ENCODE measurements at regions not wholly inside any gene's neighbourhood (a gene's known extent, or its start where the extent isn't known, plus 50 kb on each side); places are given as distances from the start of the nearest gene placed in this dataset.
"Not testable (repeated sequence)": the region's sequence is repeated elsewhere in the genome, so short reads cannot be mapped to it uniquely, and the experiment has no call there.

- no peak for DNase-seq (ENCODE audit: low read depth)
These were observed 258.9 kb downstream of the KCNRG start for GRCh38 chr13:50274181-50274580.

GRCh38 chr13:50275392-50276063 lies 260.3 kb downstream of the KCNRG start:
- DNase-seq (ENCODE audit: low read depth) = no peak

DNA sequence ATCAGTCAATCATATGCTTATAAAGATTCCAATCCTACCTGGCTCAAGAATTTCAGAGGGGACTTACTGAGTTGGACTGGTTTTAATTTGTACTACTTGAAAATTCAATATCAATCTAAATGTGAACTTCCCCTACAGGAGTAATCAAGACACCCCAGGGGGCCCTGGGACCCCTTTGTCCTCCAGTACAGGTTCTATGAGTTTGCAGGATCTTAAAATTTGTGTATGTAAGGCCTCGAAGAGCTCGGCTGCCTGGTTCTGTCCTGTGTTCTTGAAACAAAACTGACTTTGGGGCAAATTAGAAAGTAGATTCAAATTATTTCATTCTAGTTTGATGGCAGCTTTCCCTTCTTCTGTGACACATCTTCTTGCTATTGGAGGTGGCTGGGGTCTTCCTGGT lies 261.3 kb downstream of the KCNRG start:
- no peak for DNase-seq (ENCODE audit: low read depth)

GRCh38 chr13:50277127-50277526 lies 261.9 kb downstream of the KCNRG start:
- peak; percentile 4 for DNase-seq (ENCODE audit: low read depth)

- DNase-seq (ENCODE audit: low read depth) = no peak
These were observed 262.7 kb downstream of the KCNRG start for GRCh38 chr13:50277906-50278305.

DNA sequence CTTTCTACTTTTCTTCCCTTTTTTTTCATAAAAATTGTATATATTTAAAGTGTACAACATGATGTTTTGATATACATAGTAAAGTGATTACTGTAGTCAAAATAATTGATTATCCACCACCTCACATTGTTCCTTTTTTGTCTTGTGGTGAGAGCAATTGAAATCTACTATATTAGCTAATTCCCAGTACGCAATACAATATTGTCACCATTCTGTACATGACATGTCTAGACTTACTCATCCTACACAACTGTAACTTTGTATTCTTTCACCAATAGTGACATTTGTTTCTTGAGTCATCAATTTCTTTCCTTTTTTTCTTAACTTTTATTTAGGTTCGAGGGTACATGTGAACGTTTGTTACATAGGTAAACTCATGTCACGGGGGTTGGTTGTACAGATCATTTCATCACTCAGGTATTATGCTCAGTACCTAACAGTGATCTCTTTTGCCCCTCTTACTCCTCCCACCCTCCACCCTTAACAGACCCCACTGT lies 265.2 kb downstream of the KCNRG start:
- no peak for DNase-seq (ENCODE audit: low read depth)

DNA sequence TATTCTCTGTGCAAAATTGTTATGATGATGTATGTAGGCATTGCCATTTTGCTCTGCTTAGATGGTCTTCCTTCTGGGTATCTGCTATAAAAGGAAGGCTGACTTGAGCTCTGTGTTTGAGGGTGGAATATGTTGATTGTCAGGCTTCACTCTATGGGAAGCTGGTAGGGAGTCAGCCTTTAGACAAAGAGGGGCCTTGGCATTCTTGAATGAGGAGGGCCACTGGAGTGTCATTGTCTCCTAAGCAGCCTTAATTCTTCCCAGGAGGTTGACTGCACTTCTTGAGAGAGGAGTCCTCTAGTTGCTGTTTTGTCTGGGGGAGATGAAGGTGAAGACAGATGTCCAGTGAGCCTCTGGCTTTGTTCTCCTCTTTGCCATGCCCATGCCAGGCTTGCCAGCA lies 266.8 kb downstream of the KCNRG start:
- DNase-seq (ENCODE audit: low read depth) = no peak

GRCh38 chr13:50283017-50283416 lies 267.8 kb downstream of the KCNRG start:
- no peak for DNase-seq (ENCODE audit: low read depth)

- no peak for DNase-seq (ENCODE audit: low read depth)
These were observed 269.3 kb downstream of the KCNRG start for GRCh38 chr13:50284540-50284939.

DNA sequence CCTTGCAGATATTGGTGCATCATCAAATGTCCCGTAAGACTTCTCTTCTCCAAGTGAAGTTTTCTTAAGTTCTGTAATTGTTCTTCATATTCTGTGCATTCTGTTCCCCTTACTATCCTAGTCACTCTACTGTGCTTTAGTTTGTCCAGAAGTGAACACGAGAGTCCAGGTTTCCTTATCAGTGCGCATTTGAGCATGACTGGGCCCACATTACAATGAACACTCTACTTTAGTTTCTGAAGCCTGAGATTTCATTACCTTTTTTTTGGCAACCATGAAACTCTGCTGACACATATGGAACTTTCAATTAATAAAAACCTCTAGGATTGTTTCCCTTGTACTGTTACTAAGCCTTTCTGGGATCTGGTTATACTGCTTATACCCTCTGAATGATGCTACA lies 270.0 kb downstream of the KCNRG start:
- DNase-seq (ENCODE audit: low read depth) = no peak

- DNase-seq (ENCODE audit: low read depth) = no peak
These were observed 271.1 kb downstream of the KCNRG start for GRCh38 chr13:50286324-50286723.

DNA sequence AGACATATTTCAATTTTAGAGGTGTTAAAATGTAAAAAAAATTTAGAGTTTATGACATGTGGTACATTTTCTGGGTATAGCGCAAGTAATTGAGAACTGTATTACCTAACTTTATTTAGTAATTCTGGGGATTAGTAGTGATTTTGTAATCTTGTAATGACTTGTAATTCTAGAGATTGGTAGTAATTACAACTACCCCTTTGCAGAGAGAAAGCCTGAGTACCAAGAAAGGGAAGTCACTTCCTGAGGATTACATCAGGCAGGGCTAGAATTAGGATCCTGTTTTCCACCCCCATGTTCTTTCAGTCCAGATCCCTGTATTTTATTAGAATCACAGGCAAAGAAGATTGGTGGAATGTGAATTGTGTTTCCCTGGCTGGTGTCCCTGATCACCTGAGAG lies 274.9 kb downstream of the KCNRG start:
- no peak for DNase-seq (ENCODE audit: low read depth)

- peak; percentile 28 for DNase-seq (ENCODE audit: low read depth)
These were observed 276.4 kb downstream of the KCNRG start for GRCh38 chr13:50291611-50292010.

GRCh38 chr13:50292081-50292480 lies 276.8 kb downstream of the KCNRG start:
- DNase-seq (ENCODE audit: low read depth) = no peak

- DNase-seq (ENCODE audit: low read depth) = not testable (repeated sequence)
These were observed 279.2 kb downstream of the KCNRG start for GRCh38 chr13:50294425-50294824.

- DNase-seq (ENCODE audit: low read depth) = no peak
These were observed 284.5 kb downstream of the KCNRG start for GRCh38 chr13:50299546-50300249.

DNA sequence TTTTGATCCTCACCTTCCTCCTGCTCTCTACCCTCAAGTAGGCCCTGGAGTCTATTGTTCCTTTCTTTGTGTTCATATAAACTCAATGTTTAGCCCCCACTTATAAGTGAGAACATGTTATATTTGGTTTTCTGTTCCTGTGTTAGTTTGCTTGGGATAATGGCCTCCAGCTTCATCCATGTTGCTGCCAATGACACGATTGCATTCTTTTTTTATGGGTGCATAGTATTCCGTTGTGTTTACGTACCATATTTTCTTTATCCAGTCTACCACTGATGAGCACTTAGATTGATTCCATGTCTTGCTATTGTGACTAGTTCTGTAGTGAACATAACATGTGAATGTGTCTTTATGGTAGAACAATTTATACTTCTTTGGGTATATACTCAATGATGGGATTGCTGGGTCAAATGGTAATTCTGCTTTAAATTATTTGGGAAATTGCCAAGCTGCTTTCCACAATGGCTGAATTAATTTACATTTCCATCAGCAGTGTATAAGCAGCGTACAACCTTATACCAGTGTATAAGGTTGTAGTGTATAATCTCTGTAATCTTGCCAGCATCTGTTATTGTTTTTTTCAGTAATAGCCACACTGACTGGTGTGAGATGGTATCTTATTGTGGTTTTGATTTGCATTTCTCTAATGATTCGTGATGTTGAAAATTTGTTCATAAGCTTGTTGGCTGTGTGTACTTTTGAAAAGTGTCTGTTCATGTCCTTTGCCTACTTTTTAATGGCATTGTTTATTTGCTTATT lies 288.9 kb downstream of the KCNRG start:
- DNase-seq (ENCODE audit: low read depth) = no peak

DNA sequence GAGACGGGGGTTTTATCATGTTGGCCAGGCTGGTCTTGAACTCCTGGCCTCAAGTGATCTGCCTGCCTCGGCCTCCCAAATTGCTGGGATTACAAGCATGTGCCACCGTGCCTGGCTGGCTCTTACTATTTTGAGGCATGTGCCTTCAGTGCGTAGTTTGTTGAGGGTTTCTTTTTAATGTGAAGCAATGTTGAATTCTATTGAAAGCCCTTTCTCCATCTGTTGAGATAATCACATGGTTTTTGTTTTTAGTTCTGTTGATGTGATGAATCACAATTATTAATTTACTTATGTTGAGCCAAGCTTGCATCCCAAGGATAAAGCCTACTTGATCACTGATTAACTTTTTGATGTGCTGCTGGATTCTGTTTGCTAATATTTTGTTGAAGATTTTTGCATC lies 290.9 kb downstream of the KCNRG start:
- DNase-seq (ENCODE audit: low read depth) = no peak

DNA sequence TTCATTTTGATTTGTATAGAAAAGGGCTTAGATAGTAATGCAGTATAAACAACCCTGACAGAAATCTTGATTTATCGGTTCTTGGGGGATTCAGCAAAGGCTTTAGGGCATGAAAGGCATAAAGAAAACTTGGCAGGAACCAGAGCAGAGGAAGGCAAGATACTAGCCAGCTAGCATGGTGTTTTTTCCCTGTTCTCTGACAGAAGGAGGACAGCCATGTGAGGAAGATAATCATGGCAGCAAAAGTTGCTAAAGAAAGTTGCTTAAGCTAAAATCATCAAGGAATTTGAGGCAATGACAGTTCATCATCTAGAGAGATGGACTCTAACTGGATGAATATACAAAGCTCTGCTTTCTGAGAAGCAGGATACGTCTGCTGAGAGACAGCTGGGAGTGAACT lies 294.1 kb downstream of the KCNRG start:
- DNase-seq (ENCODE audit: low read depth) = no peak

GRCh38 chr13:50309882-50310594 lies 294.8 kb downstream of the KCNRG start:
- no peak for DNase-seq (ENCODE audit: low read depth)

DNA sequence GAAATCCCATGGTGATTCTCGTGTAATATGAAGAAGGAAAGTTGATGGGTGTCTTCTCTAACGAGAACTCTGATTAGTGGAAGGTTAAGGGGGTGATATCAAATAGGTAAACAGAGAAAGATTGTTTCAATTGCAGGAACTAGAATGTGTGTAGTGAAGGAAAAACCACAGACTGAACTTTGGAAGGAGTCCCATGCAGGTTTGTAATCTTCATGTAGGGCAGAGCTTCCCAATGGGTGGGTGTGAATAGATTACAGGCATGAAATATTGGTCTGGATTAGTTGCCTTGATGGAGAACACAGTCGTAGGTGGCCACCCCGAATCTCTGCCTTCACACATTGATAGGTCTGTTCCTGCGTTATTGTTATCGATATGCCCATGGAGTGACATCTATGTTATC lies 295.5 kb downstream of the KCNRG start:
- DNase-seq (ENCODE audit: low read depth) = no peak

DNA sequence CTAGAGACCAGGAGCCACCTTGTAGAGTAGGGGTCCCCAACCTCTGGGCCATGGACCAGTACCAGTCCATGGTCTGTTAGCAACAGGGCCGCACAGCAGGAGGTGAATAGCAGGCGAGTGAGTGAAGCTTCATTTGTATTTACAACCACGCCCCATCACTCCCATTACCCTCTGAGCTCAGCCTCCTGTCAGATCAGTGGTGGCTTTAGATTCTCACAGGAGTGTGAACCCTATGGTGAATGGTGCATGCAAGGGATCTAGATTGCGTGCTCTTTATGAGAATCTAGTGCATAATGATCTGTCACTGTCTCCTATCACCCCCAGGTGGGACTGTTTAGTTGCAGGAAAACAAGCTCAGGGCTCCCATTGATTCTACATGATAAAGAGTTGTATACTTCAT lies 303.6 kb downstream of the KCNRG start:
- no peak for DNase-seq (ENCODE audit: low read depth)

All from ELR (cell line).